SU-DHL-6 (cell line): ENCODE measurements at regions not wholly inside any gene's neighbourhood (a gene's known extent, or its start where the extent isn't known, plus 50 kb on each side); places are given as distances from the start of the nearest gene placed in this dataset.

Experiments used
- EZH2phosphoT487 ChIP-seq: fragments of 200-600 bp; sonication (generic), shearing (Covaris generic); conservative IDR thresholded peaks from 2 replicates; pipeline ENCODE4 v1.6.1; 2018; ENCODE audit warnings: mild to moderate bottlenecking, antibody characterized with exemption, low read length, moderate library complexity, mixed read lengths
- TF ChIP-seq, protein P1 (sequence below): fragments of 200-600 bp; sonication (generic); IDR thresholded peaks from one replicate; pipeline ENCODE4 v1.5.1; 2017; ENCODE audit warnings: antibody characterized with exemption, mild to moderate bottlenecking, low read length, moderate library complexity; ENCODE audit not compliant: insufficient read depth, poor library complexity, severe bottlenecking

GRCh38 chr3:88542916-88543315 lies 393.2 kb downstream of the C3orf38 start:
- TF ChIP-seq, protein P1, sequence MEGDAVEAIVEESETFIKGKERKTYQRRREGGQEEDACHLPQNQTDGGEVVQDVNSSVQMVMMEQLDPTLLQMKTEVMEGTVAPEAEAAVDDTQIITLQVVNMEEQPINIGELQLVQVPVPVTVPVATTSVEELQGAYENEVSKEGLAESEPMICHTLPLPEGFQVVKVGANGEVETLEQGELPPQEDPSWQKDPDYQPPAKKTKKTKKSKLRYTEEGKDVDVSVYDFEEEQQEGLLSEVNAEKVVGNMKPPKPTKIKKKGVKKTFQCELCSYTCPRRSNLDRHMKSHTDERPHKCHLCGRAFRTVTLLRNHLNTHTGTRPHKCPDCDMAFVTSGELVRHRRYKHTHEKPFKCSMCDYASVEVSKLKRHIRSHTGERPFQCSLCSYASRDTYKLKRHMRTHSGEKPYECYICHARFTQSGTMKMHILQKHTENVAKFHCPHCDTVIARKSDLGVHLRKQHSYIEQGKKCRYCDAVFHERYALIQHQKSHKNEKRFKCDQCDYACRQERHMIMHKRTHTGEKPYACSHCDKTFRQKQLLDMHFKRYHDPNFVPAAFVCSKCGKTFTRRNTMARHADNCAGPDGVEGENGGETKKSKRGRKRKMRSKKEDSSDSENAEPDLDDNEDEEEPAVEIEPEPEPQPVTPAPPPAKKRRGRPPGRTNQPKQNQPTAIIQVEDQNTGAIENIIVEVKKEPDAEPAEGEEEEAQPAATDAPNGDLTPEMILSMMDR, result no peak
- no peak for TF ChIP-seq EZH2phosphoT487
